GM19238 (cell line): ENCODE measurements at regions not wholly inside any gene's neighbourhood (a gene's known extent, or its start where the extent isn't known, plus 50 kb on each side); places are given as distances from the start of the nearest gene placed in this dataset.

ENCODE experiments used
- DNase-seq: peaks from one replicate; pipeline ENCODE4 v3.0.0; 2011; ENCODE audit warnings: low spot score; ENCODE audit not compliant: insufficient read length

GRCh38 chr5:6868171-6868570, 154.9 kb downstream of the TENT4A start:
- DNase-seq: no peak

GRCh38 chr5:6868575-6869215, 155.5 kb downstream of the TENT4A start:
- DNase-seq: no peak

GRCh38 chr5:6869677-6870076, 156.4 kb downstream of the TENT4A start:
- no peak for DNase-seq

GRCh38 chr5:6872441-6873160, 159.4 kb downstream of the TENT4A start:
- DNase-seq: no peak

- DNase-seq: no peak
Measured at GRCh38 chr5:6873359-6873758, 160.1 kb downstream of the TENT4A start.

DNA sequence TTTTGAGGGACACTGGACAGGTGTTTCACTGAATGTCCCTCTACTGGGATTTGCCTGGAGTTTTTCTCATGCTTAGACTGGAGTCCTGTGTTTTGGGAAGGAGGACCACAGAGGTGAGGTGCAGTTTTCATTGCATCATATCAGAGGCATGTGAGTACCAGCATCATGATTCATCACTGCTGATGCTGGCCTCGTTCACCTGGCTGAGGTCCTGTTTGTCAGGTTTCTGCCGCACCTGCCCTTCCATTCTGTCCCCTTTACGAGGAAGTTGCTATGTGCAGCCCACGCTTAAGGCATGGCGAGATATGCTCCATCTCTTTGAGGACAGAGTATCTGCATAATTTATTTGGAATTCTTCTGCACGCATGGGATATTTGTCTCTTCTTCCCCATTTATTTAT, 162.1 kb downstream of the TENT4A start:
- no peak for DNase-seq

DNA sequence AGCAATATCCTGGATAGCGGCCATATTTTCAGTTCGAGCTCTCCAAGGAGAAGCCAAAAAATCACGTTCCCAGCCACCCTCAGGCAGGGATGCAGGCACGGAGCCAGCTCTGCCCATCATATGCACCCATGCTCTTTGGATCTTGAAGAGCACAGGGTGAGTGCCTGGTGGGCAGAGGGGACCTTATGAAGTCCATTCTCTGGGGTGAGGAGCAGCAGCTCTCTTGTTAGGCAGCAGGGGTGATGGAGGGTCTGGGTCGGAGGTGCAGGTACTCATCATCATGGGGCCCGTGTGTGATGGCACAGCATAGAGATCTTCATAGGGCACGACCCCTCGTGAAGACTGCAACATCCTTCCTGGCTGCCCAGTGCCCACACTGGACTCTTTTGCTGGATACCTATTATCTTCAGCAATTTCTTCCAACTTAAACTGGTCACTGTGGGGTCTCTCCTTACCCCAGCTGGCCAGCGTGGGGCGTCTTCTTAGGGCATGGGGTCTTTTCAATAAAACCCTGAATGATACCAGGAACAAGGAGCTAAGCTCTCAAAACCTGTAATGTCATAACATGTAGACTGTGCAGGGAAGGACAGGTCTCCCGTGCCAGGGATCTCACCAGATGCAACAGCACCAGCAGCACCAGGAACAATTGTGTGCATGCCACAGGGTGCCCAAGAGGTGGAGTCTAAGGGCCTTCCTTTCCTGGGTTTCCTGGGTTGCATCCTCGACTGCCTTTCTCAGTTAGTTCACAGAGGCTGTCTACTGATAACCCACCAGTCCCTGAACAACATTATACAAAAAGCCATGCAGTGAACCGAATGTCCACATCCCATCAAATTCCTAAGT, 165.0 kb downstream of the TENT4A start:
- DNase-seq: no peak

GRCh38 chr5:6885581-6885980, 172.3 kb downstream of the TENT4A start:
- DNase-seq: no peak

DNA sequence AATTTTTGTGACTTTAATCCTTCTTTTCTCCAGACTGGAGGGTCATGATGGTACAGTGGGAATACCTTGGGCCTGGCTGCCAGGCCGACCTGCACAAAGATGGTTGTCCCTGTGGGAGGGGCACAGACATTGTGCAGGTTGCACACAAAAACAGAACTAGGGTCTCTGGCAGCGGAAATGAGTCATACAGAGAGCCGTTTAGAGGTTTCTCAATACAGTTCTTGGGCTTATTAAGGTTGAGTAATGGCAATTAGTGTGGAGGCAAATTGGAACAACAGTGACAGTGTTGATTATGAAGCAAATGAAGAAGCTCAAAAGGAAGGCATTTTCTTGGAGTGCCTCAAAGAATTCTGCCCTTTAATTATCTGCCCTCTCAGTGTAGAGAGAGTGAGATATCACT, 173.6 kb downstream of the TENT4A start:
- no peak for DNase-seq

DNA sequence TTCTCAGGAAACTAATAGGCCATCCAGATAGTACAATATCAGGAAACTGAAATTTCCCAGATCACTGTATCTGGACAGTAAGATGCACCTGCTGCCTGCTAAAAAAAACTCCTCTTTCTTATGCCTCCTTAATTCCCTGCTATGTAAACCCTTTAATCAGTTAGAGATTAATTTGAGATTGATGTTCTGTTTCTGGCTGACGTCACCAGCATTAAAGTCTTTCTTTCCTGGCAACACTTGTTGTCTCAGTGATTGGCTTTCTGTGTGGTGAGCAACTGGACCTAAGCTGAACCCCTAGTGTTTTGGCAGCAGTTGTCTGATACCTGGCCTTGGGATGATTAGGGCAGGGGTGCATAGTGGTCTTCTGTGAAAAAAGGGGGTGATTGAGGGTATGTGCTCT, 175.8 kb downstream of the TENT4A start:
- no peak for DNase-seq

DNA sequence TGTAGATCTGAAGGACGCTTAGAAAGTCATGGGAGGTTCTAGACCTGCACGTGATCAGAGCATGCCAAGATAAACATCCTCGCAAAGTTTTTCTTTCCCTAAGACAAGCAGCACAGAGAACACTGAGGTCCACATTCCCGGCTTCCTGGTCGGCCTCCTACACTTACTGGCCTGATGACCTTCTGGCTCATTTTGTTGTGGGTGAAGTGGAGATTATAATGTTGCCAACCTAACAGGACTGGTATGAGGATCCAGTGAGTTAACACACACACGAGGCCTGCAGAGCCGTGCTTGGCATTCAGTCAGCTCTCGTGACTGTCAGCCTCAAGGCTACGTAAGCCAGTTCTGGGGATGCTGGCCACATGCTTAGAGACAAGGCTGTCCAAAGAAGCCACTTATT, 186.0 kb downstream of the TENT4A start:
- no peak for DNase-seq

DNA sequence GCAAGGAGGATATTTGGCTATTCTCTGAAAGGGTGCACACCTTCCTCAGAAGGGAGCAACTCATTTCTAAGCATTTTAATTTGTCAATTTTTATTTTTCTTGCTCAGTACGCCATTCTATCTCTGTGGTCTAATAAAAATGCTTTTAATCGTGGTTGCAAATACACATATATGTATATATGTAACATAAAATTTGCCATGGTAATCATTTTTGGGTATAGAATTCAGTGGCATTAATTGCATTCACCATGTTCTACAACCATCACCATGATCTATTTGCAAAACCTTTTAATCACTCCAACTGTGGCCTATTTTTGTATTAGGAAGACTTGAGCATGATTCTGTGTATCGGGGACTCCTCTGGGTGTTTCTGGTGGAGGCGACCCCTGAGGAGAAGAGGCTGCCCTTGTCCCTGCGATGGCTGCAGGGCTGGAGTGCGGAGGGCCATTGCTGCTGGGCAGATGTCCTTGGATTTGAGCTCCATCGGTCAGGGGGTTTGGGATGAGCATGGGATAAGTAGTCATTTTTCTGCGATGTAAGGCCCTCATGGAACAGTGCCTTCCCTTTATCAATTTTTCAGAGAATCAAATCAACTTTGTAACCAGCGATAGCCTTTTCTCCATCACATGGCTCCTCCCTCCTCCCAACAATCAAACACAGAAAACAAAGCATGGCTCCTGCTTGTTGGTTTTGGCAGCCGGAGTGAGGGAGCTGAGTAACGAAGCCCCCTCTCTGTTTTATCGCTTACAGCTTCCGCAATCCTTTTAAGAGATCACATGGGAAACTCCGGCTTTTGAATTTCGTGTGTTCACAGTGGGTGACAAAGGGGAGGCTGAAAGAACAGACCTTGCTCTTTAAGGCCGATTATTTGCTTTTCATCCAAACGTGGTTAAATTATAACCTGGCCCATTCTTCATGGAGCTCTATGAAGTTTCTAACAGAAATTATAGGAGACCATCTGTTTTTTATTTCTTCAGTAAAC, 187.3 kb downstream of the TENT4A start:
- DNase-seq: no peak

DNA sequence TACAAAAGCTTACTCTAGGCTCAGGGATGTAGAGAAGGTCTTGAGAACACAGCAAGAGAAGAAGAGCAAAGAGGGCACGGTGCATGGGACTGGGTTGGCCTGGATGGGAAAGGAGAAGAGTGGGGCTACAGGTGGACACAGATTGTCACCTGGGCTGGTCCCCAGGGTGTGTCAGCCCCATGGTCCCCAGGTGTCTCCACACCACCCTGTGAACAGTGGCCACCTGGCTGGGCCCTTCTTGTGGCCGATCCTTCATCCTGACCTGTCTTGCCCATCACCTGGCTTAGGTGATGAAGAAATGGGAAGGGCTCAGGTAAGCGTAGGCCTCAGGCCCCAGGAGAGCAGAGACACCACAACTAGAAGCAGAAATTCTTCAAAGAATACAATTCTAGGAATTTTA, 188.9 kb downstream of the TENT4A start:
- DNase-seq: no peak

DNA sequence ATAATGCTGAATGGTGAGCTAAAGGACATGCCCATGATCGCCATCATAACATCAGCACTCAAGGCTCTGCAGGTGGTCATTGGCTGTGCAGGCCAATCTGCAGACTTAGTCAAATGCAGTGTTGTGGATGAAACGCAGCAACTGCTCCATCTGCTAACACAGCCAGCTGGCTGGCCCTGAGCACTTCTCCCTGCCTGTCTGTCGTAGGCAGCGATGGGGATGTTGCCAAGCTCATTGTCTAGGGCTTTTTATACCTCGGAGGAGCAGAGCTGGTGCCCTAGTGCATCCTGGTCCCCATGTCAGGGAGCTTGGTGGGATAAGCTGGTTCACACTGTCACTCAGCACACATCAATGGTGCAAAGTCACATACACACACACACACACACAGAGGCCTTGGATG, 189.4 kb downstream of the TENT4A start:
- no peak for DNase-seq

DNA sequence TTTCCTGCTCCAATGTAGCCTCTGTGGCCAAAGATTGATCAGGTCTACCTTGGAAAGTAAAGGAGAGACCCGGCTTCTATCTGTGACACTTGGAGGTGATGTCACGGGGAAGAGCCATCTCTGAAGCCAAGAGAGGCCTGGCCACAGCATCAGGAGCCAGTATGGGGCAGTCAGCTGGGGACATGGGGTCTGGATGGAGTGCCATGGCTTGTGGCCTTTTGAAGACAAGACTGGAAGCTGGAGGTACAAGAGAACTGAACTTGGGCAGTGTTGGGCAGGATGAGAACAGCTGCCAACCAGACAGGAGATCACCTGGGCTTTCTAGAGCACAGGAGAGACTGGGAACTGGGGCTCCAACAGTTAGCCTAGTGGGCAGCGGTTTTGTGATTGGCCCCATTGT, 190.7 kb downstream of the TENT4A start:
- no peak for DNase-seq

- no peak for DNase-seq
Measured at GRCh38 chr5:6904860-6905259, 191.6 kb downstream of the TENT4A start.

GRCh38 chr5:6905423-6905822, 192.2 kb downstream of the TENT4A start:
- DNase-seq: no peak

DNA sequence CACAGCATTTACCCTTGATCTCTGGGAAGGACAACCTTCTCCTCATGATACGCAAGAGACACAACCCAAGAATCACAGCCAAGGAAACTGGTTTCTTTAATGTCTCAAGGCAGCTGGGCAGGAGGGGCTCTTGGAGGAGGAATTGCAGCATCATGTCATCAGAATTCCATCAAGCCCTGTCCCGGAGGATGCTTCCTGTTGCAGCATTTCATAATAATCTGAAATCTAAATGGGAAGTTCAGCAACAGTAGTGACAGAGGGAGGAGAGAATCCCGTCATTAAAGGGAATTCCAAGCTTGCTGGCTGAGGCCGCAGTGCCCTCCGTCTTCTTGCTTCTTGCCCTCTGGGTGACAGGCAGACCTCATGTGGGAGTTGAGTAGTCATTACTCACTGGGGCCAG, 192.7 kb downstream of the TENT4A start:
- no peak for DNase-seq

DNA sequence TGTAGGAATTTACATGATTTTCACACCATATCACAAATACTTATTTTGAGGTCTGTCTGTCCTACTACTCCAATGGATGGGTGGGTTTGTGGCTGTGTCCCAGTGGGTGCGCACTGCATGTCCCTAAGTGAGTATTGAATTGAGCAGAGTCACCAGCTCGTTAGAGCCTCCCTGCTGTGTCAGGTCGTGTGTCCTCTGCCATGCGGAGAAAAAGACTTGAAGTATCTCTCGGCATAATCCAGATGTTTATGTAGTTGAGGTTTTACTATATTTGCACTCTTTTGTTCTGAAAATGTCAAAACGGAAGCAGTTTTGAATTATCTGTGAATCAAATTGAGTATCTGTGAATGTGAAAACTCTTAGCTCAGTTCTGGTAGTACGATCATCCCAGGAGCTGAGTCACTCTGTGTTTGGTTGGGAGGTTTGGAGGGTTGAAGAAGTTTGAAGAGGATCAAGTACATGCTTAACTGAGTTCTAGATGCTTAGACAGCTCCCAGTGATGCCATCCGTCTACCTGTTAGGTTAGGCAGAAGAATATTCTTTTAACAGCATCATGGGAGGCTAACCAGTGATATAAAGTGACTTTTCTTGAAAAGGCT, 194.2 kb downstream of the TENT4A start:
- DNase-seq: no peak

DNA sequence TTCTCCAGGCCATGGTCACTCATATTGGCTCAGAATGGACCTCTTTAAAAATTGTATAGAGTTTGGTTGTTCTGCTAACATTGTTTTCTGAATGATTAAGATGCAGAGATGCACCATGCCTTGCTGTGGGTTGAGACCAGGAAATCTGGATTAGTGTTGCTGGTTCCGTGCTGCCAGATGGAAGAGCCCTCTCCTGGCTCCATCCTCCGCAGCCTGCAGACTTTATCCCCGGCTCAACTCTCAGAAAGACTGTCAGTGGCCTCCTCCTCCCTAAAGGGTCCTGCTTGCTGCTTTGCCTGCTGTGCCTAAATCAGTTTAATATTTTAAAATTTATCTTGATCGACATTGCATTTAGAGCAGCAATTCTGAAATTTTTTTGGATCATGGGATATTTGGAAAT, 196.7 kb downstream of the TENT4A start:
- no peak for DNase-seq

GRCh38 chr5:6910950-6911349, 197.7 kb downstream of the TENT4A start:
- no peak for DNase-seq
